ENCODE measurements at regions not wholly inside any gene's neighbourhood (a gene's known extent, or its start where the extent isn't known, plus 50 kb on each side); places are given as distances from the start of the nearest gene placed in this dataset.

- DNase-seq (no peak), ATAC-seq (no peak)
- Histone ChIP-seq H3K36me3 (no peaks in the 10 kb centered on the region), H3K4me3 (no peak overlapping the region), H3K27ac (no peak overlapping the region), H3K9me3 (peaks cover 0 to 10% (median 0%) of the 10 kb centered on the region in 11 donors), H3K4me1 (no peaks in the 10 kb centered on the region), H3K27me3 (no peaks in the 10 kb centered on the region)
- TF ChIP-seq, protein P1, sequence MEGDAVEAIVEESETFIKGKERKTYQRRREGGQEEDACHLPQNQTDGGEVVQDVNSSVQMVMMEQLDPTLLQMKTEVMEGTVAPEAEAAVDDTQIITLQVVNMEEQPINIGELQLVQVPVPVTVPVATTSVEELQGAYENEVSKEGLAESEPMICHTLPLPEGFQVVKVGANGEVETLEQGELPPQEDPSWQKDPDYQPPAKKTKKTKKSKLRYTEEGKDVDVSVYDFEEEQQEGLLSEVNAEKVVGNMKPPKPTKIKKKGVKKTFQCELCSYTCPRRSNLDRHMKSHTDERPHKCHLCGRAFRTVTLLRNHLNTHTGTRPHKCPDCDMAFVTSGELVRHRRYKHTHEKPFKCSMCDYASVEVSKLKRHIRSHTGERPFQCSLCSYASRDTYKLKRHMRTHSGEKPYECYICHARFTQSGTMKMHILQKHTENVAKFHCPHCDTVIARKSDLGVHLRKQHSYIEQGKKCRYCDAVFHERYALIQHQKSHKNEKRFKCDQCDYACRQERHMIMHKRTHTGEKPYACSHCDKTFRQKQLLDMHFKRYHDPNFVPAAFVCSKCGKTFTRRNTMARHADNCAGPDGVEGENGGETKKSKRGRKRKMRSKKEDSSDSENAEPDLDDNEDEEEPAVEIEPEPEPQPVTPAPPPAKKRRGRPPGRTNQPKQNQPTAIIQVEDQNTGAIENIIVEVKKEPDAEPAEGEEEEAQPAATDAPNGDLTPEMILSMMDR (IDR thresholded peaks at IDR 0.05), result no peak
- WGBS, 2 donors, result 46 to 58% methylated on average over 1 of the region's 1 CpG
- intact Hi-C loops (cut with DNase I), result no loop called here
These were observed 1402.4 kb upstream of the NUDT12 start for GRCh38 chr5:104965006-104965405.

- Histone ChIP-seq H3K27ac (no peak overlapping the region), H3K4me3 (no peak overlapping the region), H3K36me3 (no peaks in the 10 kb centered on the region), H3K9me3 (peaks cover 0 to 43% (median 5%) of the 10 kb centered on the region in 11 donors), H3K27me3 (no peaks in the 10 kb centered on the region), H3K4me1 (no peaks in the 10 kb centered on the region)
- no peak for ATAC-seq
- WGBS, 2 donors, result 63 to 76% methylated on average over 2 of the region's 2 CpGs
- TF ChIP-seq, protein P1 (IDR thresholded peaks at IDR 0.05), result no peak
- intact Hi-C loops (cut with DNase I), result no loop called here
- DNase-seq, result no peak
These were observed 1392.9 kb upstream of the NUDT12 start for GRCh38 chr5:104955479-104955878.

- intact Hi-C loops (cut with DNase I), result no loop called here
- H3K27ac ChIP-seq, result no peak overlapping the region
- no peak for ATAC-seq
These were observed 1390.3 kb upstream of the NUDT12 start for GRCh38 chr5:104952876-104953275.

DNA sequence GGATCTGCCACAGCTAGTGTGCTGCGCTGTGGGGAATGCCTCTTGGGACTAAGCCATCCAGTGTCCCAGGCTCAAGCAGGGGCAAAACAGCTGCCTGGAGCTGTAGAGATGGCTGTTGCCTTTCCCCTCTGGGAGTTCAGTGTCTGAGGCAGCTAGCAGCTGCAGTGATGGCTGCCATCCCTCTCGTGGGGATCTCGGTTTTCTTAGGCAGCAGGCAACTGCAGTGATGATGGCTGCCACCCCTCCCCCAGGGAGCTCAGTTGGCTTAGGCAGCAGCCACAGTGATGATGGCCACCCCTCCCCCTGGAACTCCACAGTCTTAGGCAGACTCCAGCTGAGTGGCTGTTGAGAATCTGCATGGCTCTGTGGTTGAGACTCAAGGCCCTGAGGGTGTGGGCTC, 1389.2 kb upstream of the NUDT12 start:
- H3K27me3 ChIP-seq, result no peaks in the 10 kb centered on the region
- intact Hi-C loops (cut with DNase I), result no loop called here
- H3K4me3 ChIP-seq, result no peak overlapping the region
- ATAC-seq (no peak), DNase-seq (no peak)
- peaks cover 0 to 32% (median 0%) of the 10 kb centered on the region in 11 donors for H3K9me3 ChIP-seq
- WGBS, 2 donors, result 68 to 72% methylated on average over 3 of the region's 3 CpGs
- no peaks in the 10 kb centered on the region for H3K36me3 ChIP-seq
- no peaks in the 10 kb centered on the region for H3K4me1 ChIP-seq
- no peak overlapping the region for H3K27ac ChIP-seq
- TF ChIP-seq, protein P1 (IDR thresholded peaks at IDR 0.05), result no peak

More at GRCh38 chr5:104952876-104953275, 1390.3 kb upstream of the NUDT12 start:
- no peaks in the 10 kb centered on the region for H3K36me3 ChIP-seq
- no peak overlapping the region for H3K4me3 ChIP-seq
- no peak for DNase-seq
- TF ChIP-seq, protein P1 (IDR thresholded peaks at IDR 0.05), result no peak
- H3K9me3 ChIP-seq, result peaks cover 0 to 32% (median 0%) of the 10 kb centered on the region in 11 donors
- WGBS, 2 donors, result 75 to 81% methylated on average over 1 of the region's 1 CpG
- no peaks in the 10 kb centered on the region for H3K27me3 ChIP-seq
- H3K4me1 ChIP-seq, result no peaks in the 10 kb centered on the region
